ENCODE measurements at regions not wholly inside any gene's neighbourhood (a gene's known extent, or its start where the extent isn't known, plus 50 kb on each side); places are given as distances from the start of the nearest gene placed in this dataset.

GRCh38 chr2:176388861-176389260, 119.6 kb downstream of the MTX2 start:
- Histone ChIP-seq H3K27ac (ENCODE audit: low read length) (no peak overlapping the region), H3K4me3 (ENCODE audit: low read length) (no peak overlapping the region), H3K9me3 (replicated peaks; ENCODE audit: control insufficient read depth, low read depth, low read length) (no peaks in the 10 kb centered on the region), H3K27me3 (ENCODE audit: control insufficient read depth, insufficient read depth, low read length) (no peaks in the 10 kb centered on the region), H3K4me1 (ENCODE audit: control insufficient read depth, insufficient read depth, low read length) (peaks cover 2% of the 10 kb centered on the region), H3K36me3 (ENCODE audit: control insufficient read depth, insufficient read depth, low read length) (no peaks in the 10 kb centered on the region)
- WGBS (ENCODE audit: insufficient coverage), result 68% methylated on average over 1 of the region's 3 CpGs
- no peak for DNase-seq

- WGBS (ENCODE audit: insufficient coverage), result 19% methylated on average over 3 of the region's 5 CpGs
These were observed 121.3 kb downstream of the MTX2 start for GRCh38 chr2:176390276-176391147.

GRCh38 chr2:176391148-176391419, 121.8 kb downstream of the MTX2 start:
- Histone ChIP-seq H3K4me3 (ENCODE audit: low read length) (no peak overlapping the region), H3K27me3 (ENCODE audit: control insufficient read depth, insufficient read depth, low read length) (no peaks in the 10 kb centered on the region), H3K36me3 (ENCODE audit: control insufficient read depth, insufficient read depth, low read length) (no peaks in the 10 kb centered on the region), H3K27ac (ENCODE audit: low read length) (no peak overlapping the region), H3K4me1 (ENCODE audit: control insufficient read depth, insufficient read depth, low read length) (peaks cover 2% of the 10 kb centered on the region), H3K9me3 (replicated peaks; ENCODE audit: control insufficient read depth, low read depth, low read length) (no peaks in the 10 kb centered on the region)
- WGBS (ENCODE audit: insufficient coverage), result no CpG with 5 or more reads among the region's 1 CpG
- no peak for DNase-seq

More at GRCh38 chr2:176390276-176391147, 121.3 kb downstream of the MTX2 start:
- no peaks in the 10 kb centered on the region for H3K36me3 ChIP-seq (ENCODE audit: control insufficient read depth, insufficient read depth, low read length)
- H3K4me3 ChIP-seq (ENCODE audit: low read length), result no peak overlapping the region
- H3K9me3 ChIP-seq (replicated peaks; ENCODE audit: control insufficient read depth, low read depth, low read length), result no peaks in the 10 kb centered on the region
- no peaks in the 10 kb centered on the region for H3K27me3 ChIP-seq (ENCODE audit: control insufficient read depth, insufficient read depth, low read length)
- DNase-seq, result peak; percentile 22
- H3K4me1 ChIP-seq (ENCODE audit: control insufficient read depth, insufficient read depth, low read length), result peaks cover 2% of the 10 kb centered on the region
- H3K27ac ChIP-seq (ENCODE audit: low read length), result no peak overlapping the region

- Histone ChIP-seq H3K9me3 (replicated peaks; ENCODE audit: control insufficient read depth, low read depth, low read length) (no peaks in the 10 kb centered on the region), H3K4me3 (ENCODE audit: low read length) (no peak overlapping the region), H3K27me3 (ENCODE audit: control insufficient read depth, insufficient read depth, low read length) (no peaks in the 10 kb centered on the region), H3K4me1 (ENCODE audit: control insufficient read depth, insufficient read depth, low read length) (peaks cover 2% of the 10 kb centered on the region), H3K27ac (ENCODE audit: low read length) (no peak overlapping the region), H3K36me3 (ENCODE audit: control insufficient read depth, insufficient read depth, low read length) (no peaks in the 10 kb centered on the region)
- DNase-seq, result peak; percentile 79
- WGBS (ENCODE audit: insufficient coverage), result 38% methylated on average over 1 of the region's 6 CpGs
These were observed 123.0 kb downstream of the MTX2 start for GRCh38 chr2:176392249-176392648.

- Histone ChIP-seq H3K36me3 (ENCODE audit: control insufficient read depth, insufficient read depth, low read length) (no peaks in the 10 kb centered on the region), H3K4me1 (ENCODE audit: control insufficient read depth, insufficient read depth, low read length) (peaks cover 2% of the 10 kb centered on the region), H3K4me3 (ENCODE audit: low read length) (no peak overlapping the region), H3K9me3 (replicated peaks; ENCODE audit: control insufficient read depth, low read depth, low read length) (no peaks in the 10 kb centered on the region), H3K27me3 (ENCODE audit: control insufficient read depth, insufficient read depth, low read length) (no peaks in the 10 kb centered on the region), H3K27ac (ENCODE audit: low read length) (no peak overlapping the region)
- DNase-seq, result no peak
- 38% methylated on average over 2 of the region's 3 CpGs for WGBS (ENCODE audit: insufficient coverage)
These were observed 123.6 kb downstream of the MTX2 start for GRCh38 chr2:176392744-176393414.

- WGBS (ENCODE audit: insufficient coverage), result no CpG with 5 or more reads among the region's 3 CpGs
These were observed 126.1 kb downstream of the MTX2 start for GRCh38 chr2:176395273-176395854.

GRCh38 chr2:176398243-176399073, 129.2 kb downstream of the MTX2 start:
- no peak overlapping the region for H3K4me3 ChIP-seq (ENCODE audit: low read length)
- no peaks in the 10 kb centered on the region for H3K27me3 ChIP-seq (ENCODE audit: control insufficient read depth, insufficient read depth, low read length)
- H3K9me3 ChIP-seq (replicated peaks; ENCODE audit: control insufficient read depth, low read depth, low read length), result no peaks in the 10 kb centered on the region
- no peaks in the 10 kb centered on the region for H3K4me1 ChIP-seq (ENCODE audit: control insufficient read depth, insufficient read depth, low read length)
- peak; percentile 42 for DNase-seq
- no peak overlapping the region for H3K27ac ChIP-seq (ENCODE audit: low read length)
- 67% methylated on average over 1 of the region's 2 CpGs for WGBS (ENCODE audit: insufficient coverage)
- H3K36me3 ChIP-seq (ENCODE audit: control insufficient read depth, insufficient read depth, low read length), result no peaks in the 10 kb centered on the region

More at GRCh38 chr2:176395273-176395854, 126.1 kb downstream of the MTX2 start:
- DNase-seq, result no peak
- Histone ChIP-seq H3K4me1 (ENCODE audit: control insufficient read depth, insufficient read depth, low read length) (peaks cover 2% of the 10 kb centered on the region), H3K36me3 (ENCODE audit: control insufficient read depth, insufficient read depth, low read length) (no peaks in the 10 kb centered on the region), H3K9me3 (replicated peaks; ENCODE audit: control insufficient read depth, low read depth, low read length) (no peaks in the 10 kb centered on the region), H3K27ac (ENCODE audit: low read length) (no peak overlapping the region), H3K27me3 (ENCODE audit: control insufficient read depth, insufficient read depth, low read length) (no peaks in the 10 kb centered on the region), H3K4me3 (ENCODE audit: low read length) (no peak overlapping the region)

- no peak for DNase-seq
- H3K36me3 ChIP-seq (ENCODE audit: control insufficient read depth, insufficient read depth, low read length), result no peaks in the 10 kb centered on the region
- H3K4me3 ChIP-seq (ENCODE audit: low read length), result no peak overlapping the region
- H3K9me3 ChIP-seq (replicated peaks; ENCODE audit: control insufficient read depth, low read depth, low read length), result no peaks in the 10 kb centered on the region
- no peak overlapping the region for H3K27ac ChIP-seq (ENCODE audit: low read length)
- no peaks in the 10 kb centered on the region for H3K27me3 ChIP-seq (ENCODE audit: control insufficient read depth, insufficient read depth, low read length)
- H3K4me1 ChIP-seq (ENCODE audit: control insufficient read depth, insufficient read depth, low read length), result no peaks in the 10 kb centered on the region
These were observed 129.9 kb downstream of the MTX2 start for GRCh38 chr2:176399074-176399598.

GRCh38 chr2:176405477-176405876, 136.2 kb downstream of the MTX2 start:
- H3K9me3 ChIP-seq (replicated peaks; ENCODE audit: control insufficient read depth, low read depth, low read length), result no peaks in the 10 kb centered on the region
- no peaks in the 10 kb centered on the region for H3K36me3 ChIP-seq (ENCODE audit: control insufficient read depth, insufficient read depth, low read length)
- DNase-seq, result no peak
- H3K27ac ChIP-seq (ENCODE audit: low read length), result no peak overlapping the region
- no peaks in the 10 kb centered on the region for H3K27me3 ChIP-seq (ENCODE audit: control insufficient read depth, insufficient read depth, low read length)
- WGBS (ENCODE audit: insufficient coverage), result no CpG with 5 or more reads among the region's 4 CpGs
- H3K4me3 ChIP-seq (ENCODE audit: low read length), result no peak overlapping the region
- no peaks in the 10 kb centered on the region for H3K4me1 ChIP-seq (ENCODE audit: control insufficient read depth, insufficient read depth, low read length)

GRCh38 chr2:176407706-176408105, 138.5 kb downstream of the MTX2 start:
- H3K36me3 ChIP-seq (ENCODE audit: control insufficient read depth, insufficient read depth, low read length), result no peaks in the 10 kb centered on the region
- H3K4me3 ChIP-seq (ENCODE audit: low read length), result no peak overlapping the region
- no peaks in the 10 kb centered on the region for H3K27me3 ChIP-seq (ENCODE audit: control insufficient read depth, insufficient read depth, low read length)
- H3K27ac ChIP-seq (ENCODE audit: low read length), result no peak overlapping the region
- H3K9me3 ChIP-seq (replicated peaks; ENCODE audit: control insufficient read depth, low read depth, low read length), result no peaks in the 10 kb centered on the region
- no peaks in the 10 kb centered on the region for H3K4me1 ChIP-seq (ENCODE audit: control insufficient read depth, insufficient read depth, low read length)
- DNase-seq, result no peak
